ENCODE measurements at regions not wholly inside any gene's neighbourhood (a gene's known extent, or its start where the extent isn't known, plus 50 kb on each side); places are given as distances from the start of the nearest gene placed in this dataset.

DNA sequence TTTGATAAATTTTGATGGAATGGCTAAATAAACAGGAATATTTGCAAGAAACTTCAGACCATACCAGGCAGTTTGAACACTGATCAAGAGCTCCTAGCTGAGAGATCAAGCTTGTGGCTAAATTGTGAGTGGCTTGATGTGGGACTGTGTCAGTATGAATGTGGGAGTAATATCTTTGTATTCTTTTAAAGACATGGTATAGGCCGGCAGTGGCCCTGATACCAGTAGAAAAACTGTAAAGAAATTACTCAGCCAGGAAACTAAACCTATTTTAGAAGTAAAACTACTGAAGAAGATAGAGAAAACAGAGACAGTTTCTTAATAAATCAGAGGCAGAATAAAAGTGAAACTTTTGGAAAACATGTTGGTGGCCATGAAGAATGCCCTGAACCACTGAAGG is 608.4 kb upstream of the SYNCRIP start:
- DNase-seq (ENCODE audit: low spot score), result no peak
- in situ Hi-C loops (cut with MboI; ENCODE audit: low pct_unique_long_range_greater_than_20kb, low sequenced_read_pairs, unreplicated experiment), result no loop called here
- TF ChIP-seq, protein P1, sequence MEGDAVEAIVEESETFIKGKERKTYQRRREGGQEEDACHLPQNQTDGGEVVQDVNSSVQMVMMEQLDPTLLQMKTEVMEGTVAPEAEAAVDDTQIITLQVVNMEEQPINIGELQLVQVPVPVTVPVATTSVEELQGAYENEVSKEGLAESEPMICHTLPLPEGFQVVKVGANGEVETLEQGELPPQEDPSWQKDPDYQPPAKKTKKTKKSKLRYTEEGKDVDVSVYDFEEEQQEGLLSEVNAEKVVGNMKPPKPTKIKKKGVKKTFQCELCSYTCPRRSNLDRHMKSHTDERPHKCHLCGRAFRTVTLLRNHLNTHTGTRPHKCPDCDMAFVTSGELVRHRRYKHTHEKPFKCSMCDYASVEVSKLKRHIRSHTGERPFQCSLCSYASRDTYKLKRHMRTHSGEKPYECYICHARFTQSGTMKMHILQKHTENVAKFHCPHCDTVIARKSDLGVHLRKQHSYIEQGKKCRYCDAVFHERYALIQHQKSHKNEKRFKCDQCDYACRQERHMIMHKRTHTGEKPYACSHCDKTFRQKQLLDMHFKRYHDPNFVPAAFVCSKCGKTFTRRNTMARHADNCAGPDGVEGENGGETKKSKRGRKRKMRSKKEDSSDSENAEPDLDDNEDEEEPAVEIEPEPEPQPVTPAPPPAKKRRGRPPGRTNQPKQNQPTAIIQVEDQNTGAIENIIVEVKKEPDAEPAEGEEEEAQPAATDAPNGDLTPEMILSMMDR (IDR thresholded peaks at IDR 0.05; ENCODE audit: extremely low read depth, insufficient read depth, missing control alignments), result no peak

GRCh38 chr6:86217906-86218305 is 575.2 kb upstream of the SYNCRIP start:
- in situ Hi-C loops (cut with MboI; ENCODE audit: low pct_unique_long_range_greater_than_20kb, low sequenced_read_pairs, unreplicated experiment), result no loop called here
- no peak for DNase-seq (ENCODE audit: low spot score)
- TF ChIP-seq, protein P1 (IDR thresholded peaks at IDR 0.05; ENCODE audit: extremely low read depth, insufficient read depth, missing control alignments), result no peak

DNA sequence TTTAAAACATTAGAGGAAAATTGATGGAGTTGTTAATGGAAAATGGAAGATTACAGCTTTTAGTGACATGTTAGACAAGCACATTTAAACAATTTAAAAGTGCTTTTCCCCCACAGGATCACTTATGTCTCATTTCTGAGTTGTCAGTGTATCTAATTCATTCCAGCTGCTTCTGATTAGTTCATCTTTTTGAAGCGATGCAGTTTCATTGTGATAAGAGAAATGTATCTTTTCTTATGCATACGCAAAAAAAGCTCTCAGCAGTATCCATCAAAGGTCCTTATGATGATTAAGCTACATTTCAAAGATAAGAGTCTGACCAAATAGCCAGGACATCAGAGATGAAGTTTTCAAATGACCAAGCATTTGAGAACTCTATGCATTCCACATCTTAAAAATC is 572.6 kb upstream of the SYNCRIP start:
- no peak for DNase-seq (ENCODE audit: low spot score)
- in situ Hi-C loops (cut with MboI; ENCODE audit: low pct_unique_long_range_greater_than_20kb, low sequenced_read_pairs, unreplicated experiment), result no loop called here
- TF ChIP-seq, protein P1 (IDR thresholded peaks at IDR 0.05; ENCODE audit: extremely low read depth, insufficient read depth, missing control alignments), result no peak

DNA sequence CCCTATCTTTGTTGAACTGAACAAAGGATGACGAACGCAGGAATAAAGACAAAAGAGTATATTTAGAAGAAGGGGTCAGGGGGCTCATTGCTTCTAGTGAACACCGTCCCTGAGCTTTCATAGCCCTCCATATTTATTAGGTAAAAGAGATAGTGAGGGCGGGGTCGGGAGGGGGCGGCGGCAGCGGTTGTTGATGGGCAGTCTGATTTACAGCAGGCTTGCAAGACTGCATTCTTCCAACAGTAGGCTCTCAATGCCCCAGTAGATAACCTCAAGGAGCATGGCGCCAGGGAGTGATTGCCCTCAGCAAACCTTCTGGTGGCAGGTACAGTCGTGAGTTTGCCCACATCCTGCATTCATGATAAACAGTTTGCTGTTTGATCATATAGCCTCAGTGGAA is 563.3 kb upstream of the SYNCRIP start:
- TF ChIP-seq, protein P1 (IDR thresholded peaks at IDR 0.05; ENCODE audit: extremely low read depth, insufficient read depth, missing control alignments), result no peak
- DNase-seq (ENCODE audit: low spot score), result no peak
- in situ Hi-C loops (cut with MboI; ENCODE audit: low pct_unique_long_range_greater_than_20kb, low sequenced_read_pairs, unreplicated experiment), result no loop called here

- no peak for DNase-seq (ENCODE audit: low spot score)
- in situ Hi-C loops (cut with MboI; ENCODE audit: low pct_unique_long_range_greater_than_20kb, low sequenced_read_pairs, unreplicated experiment), result no loop called here
- TF ChIP-seq, protein P1 (IDR thresholded peaks at IDR 0.05; ENCODE audit: extremely low read depth, insufficient read depth, missing control alignments), result no peak
These were observed 560.4 kb upstream of the SYNCRIP start for GRCh38 chr6:86203044-86203443.

DNA sequence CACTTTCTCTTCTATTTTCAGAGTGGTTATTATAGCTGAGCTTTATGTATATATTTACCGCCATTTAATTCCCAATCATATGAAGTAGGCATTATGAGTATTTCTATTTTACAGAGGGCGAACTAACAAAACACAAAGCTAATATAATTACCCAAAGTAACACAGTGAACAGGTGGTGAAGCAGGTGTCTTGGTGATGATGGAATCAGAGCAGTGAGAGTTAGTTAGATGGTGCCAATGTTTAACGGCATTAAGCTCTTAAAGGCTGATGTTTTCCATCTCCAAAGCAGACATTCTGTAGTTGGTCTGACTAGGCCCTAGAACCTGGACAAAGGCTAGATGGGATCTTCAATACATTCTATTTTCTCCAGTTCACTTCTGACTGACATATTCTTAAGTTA is 551.1 kb upstream of the SYNCRIP start:
- no peak for DNase-seq (ENCODE audit: low spot score)
- TF ChIP-seq, protein P1 (IDR thresholded peaks at IDR 0.05; ENCODE audit: extremely low read depth, insufficient read depth, missing control alignments), result no peak
- in situ Hi-C loops (cut with MboI; ENCODE audit: low pct_unique_long_range_greater_than_20kb, low sequenced_read_pairs, unreplicated experiment), result loop anchor here (25.0 kb wide), 1 partner anchor 282 kb away; no protein-coding TSS in a partner anchor

DNA sequence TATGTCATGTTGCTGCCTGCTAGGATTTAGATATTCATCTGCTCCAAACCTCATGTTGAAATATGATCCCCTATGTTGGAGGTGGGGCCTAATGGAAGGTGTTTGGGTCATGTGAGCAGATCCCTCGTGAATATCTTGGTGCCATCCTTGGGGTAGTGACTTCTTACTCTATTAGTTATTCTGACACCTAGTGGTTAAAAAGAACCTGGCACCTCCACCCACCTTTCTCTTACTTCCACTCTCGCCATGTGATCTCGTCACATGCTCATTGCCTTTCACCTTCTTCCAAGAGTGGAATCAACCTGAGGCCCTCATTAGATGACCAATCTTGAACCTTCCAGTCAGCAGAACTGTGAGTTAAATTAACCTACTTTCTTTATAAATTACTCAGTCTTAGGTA is 549.4 kb upstream of the SYNCRIP start:
- no peak for DNase-seq (ENCODE audit: low spot score)
- TF ChIP-seq, protein P1 (IDR thresholded peaks at IDR 0.05; ENCODE audit: extremely low read depth, insufficient read depth, missing control alignments), result peak; percentile 47
- in situ Hi-C loops (cut with MboI; ENCODE audit: low pct_unique_long_range_greater_than_20kb, low sequenced_read_pairs, unreplicated experiment), result loop anchor here (25.0 kb wide), 1 partner anchor 280 kb away; no protein-coding TSS in a partner anchor
